ENCODE measurements at regions not wholly inside any gene's neighbourhood (a gene's known extent, or its start where the extent isn't known, plus 50 kb on each side); places are given as distances from the start of the nearest gene placed in this dataset.

- H3K27ac ChIP-seq (ENCODE audit: low read depth, low read length): no peak overlapping the region
- H2AFZ ChIP-seq (ENCODE audit: low read depth, low read length, poor library complexity, severe bottlenecking): no peak overlapping the region
- POLR2A ChIA-PET: no interaction called here
- no peaks in the 10 kb centered on the region for H3K27me3 ChIP-seq (ENCODE audit: insufficient read depth, low read length)
- RAD21 ChIA-PET (ENCODE audit: low non-redundant PET in 1 of 2, low total read pairs in 2 of 2, uncharacterized antibody in 2 of 2, unreplicated experiment in 2 of 2): no interaction called here
- H3K9me2 ChIP-seq (ENCODE audit: insufficient read depth): no peaks in the 10 kb centered on the region
- H3K9ac ChIP-seq (ENCODE audit: low read length): no peak overlapping the region
- H3K4me2 ChIP-seq (ENCODE audit: low read length): no peak overlapping the region
- CTCF ChIA-PET: no interaction called here
- TF ChIP-seq ZFX (IDR thresholded peaks at IDR 0.05) (no peak), FOSL1 (IDR thresholded peaks at IDR 0.05; ENCODE audit: low read depth) (no peak), EZH2 (IDR thresholded peaks at IDR 0.05) (no peak), EGR1 (IDR thresholded peaks at IDR 0.05; ENCODE audit: low read depth) (no peak), REST (IDR thresholded peaks at IDR 0.05; ENCODE audit: low read depth) (no peak), RAD21 (IDR thresholded peaks at IDR 0.05; ENCODE audit: low read depth) (no peak), TCF7L2 (IDR thresholded peaks at IDR 0.05; ENCODE audit: borderline replicate concordance, extremely low read depth, insufficient read depth, insufficient read length) (no peak), ELF1 (IDR thresholded peaks at IDR 0.05; ENCODE audit: borderline replicate concordance, low read depth) (no peak), ZBTB33 (IDR thresholded peaks at IDR 0.05; ENCODE audit: extremely low read depth, insufficient replicate concordance, low read length) (no peak), SRF (IDR thresholded peaks at IDR 0.05; ENCODE audit: low read depth) (no peak), CTCF (IDR thresholded peaks at IDR 0.05 in 2 of 3, conservative IDR thresholded peaks at IDR 0.05 in 1 of 3; ENCODE audit: borderline replicate concordance in 1 of 3, insufficient read depth in 1 of 3, low read depth in 2 of 3, low read length in 2 of 3) (no peak)
- DNase-seq (ENCODE audit: low read depth, low spot score): no peak
- H4K20me1 ChIP-seq (ENCODE audit: insufficient read depth): no peaks in the 10 kb centered on the region
- H3K4me3 ChIP-seq (replicated peaks in 1 of 2; ENCODE audit: low read depth in 1 of 2, low read length in 2 of 2): no peak overlapping the region
- no peaks in the 10 kb centered on the region for H3K36me3 ChIP-seq (ENCODE audit: control insufficient read depth in 1 of 2, insufficient read depth in 2 of 2, low read length in 2 of 2)
- intact Hi-C loops (cut with micrococcal nuclease): no loop called here
- H3K79me2 ChIP-seq (ENCODE audit: insufficient read depth, low read length): no peaks in the 10 kb centered on the region
- no TSS peak for BruUV-seq (replicated peaks)
- no peak for ATAC-seq
- H3K4me1 ChIP-seq (ENCODE audit: control insufficient read depth in 1 of 2, insufficient read depth in 2 of 2, low read length in 2 of 2): no peaks in the 10 kb centered on the region
- no peaks in the 10 kb centered on the region for H3K9me3 ChIP-seq (ENCODE audit: control insufficient read depth in 1 of 2, insufficient read depth in 1 of 2, low read depth in 1 of 2, low read length in 2 of 2)
Measured at GRCh38 chr12:92558806-92559205, 144.0 kb upstream of the PLEKHG7 start.

Measured in HCT116 (cell line).